HG03097 (cell line): ENCODE measurements at regions not wholly inside any gene's neighbourhood (a gene's known extent, or its start where the extent isn't known, plus 50 kb on each side); places are given as distances from the start of the nearest gene placed in this dataset.

Source experiments
- ATAC-seq: cut with Tn5 transposase; IDR thresholded peaks from one replicate; pipeline ENCODE4 v1.9.1; 2021; ENCODE audit not compliant: unreplicated experiment, low FRiP score

DNA sequence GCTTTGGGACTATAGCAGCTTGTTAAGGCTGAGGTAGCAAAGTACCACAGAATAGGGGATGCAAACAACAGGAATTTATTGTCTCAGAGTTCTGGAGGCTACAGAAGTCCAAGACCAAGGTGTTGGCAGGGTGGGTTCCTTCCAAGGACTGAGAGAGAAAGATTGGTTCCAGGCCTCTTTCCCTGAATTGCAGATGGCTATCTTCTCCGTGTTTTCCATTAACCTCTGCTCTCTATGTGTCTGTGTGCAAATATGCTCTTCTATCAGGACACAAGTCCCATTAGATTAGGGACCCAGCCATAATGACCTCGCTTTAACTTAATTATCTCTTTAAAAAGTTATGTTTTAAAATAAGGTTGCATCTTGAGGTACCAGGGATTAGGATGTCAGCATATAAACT lies 1732.9 kb upstream of the SLC10A2 start:
- no peak for ATAC-seq

DNA sequence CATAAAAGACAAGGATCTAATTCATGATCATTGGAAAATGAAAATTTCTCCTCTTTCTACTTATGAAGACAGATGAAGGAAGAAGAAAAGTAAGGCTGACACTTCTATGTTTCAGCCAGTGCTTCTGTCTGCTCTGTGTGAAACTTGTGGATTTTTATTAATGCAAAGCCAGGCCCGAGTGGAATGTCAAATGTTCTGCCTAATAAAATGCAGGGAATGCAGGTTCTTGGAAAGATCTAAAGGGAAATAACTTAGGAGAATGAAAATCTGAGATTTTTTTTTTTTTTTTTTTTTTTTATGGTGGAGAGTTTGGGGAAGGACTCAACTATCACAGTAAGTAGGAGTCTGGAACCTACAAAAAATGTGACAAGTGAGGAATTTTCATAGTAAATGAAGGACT lies 1732.3 kb upstream of the SLC10A2 start:
- no peak for ATAC-seq

DNA sequence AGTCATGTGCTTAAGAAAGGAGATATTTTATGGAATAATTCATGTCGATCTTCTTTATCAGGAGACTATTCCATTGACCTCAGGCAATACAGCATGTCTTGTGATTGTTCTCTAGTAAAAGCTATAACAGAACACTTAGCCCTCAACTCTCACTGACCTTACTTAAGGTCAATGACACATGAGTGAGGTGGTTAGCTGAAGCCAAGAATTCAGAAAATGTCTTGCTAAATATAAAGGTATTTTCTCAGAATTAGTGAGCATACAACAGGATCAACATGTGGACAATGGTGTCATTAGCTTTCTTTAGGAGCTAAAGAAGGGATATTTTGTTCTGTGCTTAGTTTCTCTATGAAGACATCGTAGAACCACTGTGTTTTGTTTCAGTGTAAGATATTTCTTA lies 1730.4 kb upstream of the SLC10A2 start:
- ATAC-seq = no peak

DNA sequence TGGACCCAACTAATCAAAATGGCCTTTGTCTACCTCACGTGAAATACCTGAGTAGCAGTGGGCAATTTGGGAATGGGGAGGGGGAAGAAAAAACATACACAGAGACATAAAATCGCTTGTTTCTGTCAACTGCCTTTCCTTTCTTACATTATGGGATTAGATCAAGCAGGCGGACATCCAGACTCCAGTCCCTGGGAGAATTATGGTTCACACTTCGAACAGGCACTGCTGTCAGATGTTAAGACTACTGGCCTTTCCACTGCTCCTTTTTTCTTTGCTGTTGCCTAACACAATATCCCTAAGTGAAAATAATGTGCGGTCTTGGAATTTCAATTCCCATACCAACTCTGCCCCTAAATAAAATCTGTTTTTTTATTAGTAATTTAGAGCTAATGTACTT lies 1719.7 kb upstream of the SLC10A2 start:
- no peak for ATAC-seq

DNA sequence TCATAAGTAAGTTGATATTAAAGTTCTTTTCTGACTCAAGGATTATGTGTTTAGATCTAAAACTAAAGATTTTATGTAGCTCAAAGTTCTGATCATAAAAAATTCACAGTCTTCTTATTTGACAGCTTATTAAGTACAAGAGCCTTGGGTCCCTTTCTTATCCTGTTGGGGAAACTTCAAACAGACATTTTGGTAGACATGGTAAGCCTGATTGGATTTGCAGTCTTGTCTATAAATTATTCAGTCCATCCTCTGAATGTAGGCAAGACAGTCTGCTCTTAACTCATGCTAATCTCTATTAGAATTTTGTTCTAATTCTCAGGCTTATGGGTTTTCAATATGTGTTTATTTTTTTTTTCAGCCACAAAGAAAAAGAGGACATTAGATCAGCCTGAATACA lies 1718.7 kb upstream of the SLC10A2 start:
- no peak for ATAC-seq

DNA sequence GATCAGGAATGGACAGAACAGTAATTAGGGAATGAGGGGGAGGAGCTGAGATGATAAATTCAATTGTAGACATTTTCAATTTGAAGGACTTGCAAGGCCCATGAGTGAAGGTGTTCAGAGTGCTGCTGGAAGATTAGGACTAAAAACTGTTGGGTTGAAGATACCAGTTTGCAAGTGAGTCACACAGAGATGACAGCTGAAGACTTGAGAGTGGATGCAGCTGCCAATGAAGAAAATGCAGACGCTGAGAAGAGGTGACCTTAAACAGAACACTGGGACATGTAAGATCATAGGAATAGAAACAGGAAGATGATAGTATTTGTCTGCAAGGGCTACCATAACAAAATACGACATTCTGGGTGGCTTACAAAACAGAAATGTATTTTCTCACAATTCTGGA lies 1716.5 kb upstream of the SLC10A2 start:
- ATAC-seq = no peak

DNA sequence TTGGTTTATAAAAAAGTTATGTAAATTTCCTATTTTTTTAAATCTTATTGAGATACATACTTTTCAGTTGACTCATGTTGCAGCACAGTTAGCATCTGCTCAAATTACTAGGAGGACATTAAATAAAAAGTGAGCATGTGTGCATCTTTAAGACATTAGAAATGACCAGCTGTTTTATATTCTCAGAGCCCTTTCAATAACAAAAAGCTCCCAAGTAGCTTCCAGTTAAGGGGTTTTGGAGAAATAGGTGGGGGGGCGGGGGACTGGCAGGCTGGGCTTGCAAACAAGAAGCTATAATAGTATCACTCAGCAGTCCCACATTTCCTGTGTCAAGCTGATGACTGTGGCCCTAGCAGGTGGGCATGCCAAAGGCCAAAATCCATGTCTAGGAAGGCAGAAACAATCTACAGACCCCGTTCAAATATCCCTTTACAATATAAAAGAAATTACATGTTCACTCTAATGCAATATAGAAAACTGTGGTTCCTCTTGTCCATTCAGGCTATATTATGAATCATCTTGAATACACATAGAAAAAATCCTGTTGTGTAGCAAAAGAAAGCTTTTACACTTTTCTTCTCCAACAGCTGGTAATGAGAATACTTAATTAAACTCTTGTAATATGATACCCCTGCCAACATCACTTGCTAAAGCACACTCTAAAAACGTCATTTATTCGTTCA lies 1713.2 kb upstream of the SLC10A2 start:
- no peak for ATAC-seq

DNA sequence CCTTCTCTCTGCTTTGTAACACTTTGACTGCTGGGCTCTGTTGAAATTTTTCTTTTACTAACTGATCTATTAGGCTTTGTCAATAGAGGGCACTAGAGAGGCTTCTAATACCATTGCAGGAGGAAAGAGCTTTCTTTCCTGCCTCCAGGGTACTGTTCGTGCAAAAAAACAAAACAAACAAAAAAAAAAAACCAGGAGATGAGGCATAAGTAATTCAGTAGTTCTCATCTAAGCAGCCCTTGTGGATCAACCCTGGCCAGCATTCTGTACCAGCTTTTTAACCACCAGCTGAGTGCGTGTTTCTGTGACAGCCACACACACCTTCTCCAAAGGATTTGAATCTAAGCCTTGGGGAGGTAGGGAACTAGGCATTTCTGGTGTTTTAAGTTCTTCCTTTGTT lies 1707.6 kb upstream of the SLC10A2 start:
- no peak for ATAC-seq

DNA sequence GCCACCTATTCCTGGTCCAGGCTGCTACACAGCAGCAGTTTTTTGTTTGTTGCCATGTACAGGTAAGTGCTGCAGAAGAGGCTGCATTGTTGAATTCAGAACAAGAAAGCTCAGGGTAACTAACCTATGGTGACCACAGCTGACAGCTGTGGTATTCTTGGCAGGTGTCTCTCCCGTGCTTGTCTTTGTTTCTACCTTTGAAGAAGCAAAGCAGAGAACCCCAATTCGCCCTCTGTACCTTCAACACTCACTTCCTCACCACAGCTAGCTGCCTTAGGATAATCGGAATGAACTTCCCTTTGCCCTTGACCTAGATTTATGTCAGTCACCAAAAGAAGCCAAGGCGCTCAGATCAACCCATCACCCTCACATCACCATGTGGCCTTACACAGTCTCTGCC lies 1703.3 kb upstream of the SLC10A2 start:
- no peak for ATAC-seq

DNA sequence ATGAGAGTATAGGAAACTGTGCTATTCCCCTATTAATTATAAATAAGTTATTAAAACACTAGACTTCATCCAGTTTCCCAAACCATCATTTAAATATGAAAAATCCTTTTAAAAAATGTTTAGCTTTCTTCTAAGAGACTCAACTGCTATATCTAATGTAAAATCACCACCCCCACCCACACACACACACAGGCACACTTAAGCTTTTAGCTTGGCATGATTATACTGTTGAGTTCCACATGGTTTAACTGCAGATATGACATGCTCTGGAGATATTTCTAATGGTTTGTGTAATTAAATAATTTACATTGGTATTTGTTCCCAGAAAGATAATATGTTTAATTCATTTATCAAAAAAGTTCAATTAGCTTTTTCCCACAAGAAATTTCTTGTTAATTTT lies 1700.1 kb upstream of the SLC10A2 start:
- no peak for ATAC-seq

DNA sequence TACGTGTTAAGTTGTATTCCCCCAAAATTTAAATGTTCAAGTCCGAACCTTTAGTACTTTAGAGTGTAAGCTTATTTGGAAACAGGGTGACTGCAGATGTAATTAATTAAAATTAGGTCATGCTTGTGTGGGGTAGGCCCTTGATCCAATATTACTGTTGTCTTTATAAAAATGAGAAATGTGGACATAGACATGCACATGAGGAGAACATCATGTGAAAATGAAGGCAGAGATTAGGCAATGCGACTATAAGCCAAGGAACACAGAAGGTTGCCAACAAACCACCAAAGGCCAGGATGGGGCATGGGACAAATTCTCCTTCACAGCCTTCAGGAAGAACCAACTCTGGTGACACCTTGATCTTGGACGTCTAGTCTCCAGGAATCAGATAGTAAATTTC lies 1698.4 kb upstream of the SLC10A2 start:
- no peak for ATAC-seq

DNA sequence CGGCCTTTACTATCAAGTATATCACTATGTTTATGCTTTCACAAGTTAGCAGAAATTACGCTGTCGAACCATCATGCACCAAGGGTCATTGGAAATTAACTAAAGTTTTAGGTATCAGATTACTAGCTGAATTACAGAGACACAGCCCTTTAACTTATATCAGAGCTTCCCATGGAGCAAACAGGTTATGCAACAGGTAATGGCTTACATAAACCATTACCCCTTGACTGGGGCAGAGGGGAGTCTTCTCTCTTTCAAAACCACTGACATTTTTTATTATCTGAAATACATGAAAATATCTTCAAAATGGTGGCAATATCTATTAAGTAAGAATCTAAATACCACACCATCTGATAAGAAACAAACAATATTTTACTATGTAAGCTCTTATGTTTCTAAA lies 1692.9 kb upstream of the SLC10A2 start:
- ATAC-seq = no peak

DNA sequence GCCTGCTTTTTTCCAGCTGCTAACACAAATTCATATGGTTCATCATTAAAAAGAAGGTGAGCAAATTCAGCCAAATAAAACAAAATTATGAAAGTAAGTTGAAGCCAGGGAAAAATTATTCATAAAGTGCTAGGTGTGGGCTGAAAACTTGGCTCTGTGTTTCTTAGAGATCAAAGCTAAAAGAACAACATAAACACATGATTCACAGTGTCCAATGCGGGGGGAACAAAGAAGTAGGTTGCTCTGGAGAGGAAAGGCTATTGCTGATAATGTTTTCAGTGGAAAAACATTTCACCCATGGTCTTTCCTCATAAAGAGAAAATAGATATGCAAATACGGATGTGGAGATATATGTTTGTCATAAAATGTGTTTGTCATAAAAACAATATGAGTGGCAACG lies 1691.5 kb upstream of the SLC10A2 start:
- ATAC-seq = no peak

DNA sequence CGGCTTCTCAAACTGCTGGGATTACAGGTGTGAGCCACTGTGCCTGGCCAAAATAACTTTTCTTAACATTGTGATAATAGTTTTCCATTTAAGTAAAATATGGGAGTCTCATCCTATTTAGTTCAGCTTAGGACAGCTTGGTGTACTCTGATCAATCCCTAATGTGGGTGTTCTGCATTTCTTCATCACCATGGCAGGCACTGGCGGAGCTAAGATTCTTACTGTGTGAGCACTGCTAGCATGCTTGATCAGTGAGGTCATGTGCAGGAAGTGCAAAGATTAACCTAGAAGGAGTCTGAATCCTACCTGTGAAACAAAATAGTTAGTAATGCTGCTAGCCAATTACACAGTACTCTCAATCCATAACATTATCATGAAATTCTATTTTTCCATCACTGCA lies 1684.2 kb upstream of the SLC10A2 start:
- ATAC-seq = no peak

DNA sequence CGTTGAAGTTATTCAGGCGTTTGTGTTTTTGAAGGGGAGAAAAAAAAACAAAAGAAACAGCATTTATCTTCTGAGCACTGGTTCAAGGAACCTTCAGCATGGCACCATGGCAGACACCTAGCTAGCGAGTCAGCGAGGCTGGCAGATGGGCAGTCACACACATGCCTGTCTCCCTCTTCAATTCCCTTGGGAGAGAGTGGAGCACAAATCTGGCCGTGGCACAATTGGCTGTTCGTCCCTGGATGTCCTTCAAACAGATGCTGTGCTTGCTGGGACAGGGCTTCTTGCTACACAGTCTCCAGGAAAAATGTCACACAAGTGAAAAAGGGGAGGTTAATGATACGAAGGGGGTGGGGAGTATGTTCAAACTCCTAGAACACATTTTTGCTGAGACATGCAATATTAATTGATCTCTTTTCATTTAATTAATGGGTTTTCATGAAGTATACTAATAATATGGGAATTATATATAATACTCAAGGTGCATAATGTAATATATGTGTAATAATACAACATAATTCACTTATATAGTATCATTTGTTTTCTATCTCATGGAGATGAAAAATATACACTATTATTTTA lies 1674.5 kb upstream of the SLC10A2 start:
- no peak for ATAC-seq

DNA sequence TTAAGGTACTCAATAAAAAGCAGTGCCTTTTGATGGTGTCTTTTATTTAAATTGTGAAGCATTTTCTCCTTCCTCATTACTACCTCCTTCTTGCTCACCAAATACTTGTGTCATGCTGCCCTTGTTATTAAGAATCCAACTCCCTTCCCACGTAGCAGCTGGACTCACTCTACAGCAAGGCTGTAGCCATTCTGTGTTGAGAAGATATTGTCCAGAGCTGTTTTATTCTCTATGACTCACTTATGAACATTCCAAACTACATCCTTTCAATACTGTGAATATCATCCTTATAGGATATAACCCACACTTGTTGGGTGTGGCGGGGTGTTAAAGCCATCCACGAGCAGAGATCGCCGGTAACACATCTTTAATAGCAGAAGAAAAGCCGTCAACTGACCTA lies 1671.5 kb upstream of the SLC10A2 start:
- ATAC-seq = no peak

DNA sequence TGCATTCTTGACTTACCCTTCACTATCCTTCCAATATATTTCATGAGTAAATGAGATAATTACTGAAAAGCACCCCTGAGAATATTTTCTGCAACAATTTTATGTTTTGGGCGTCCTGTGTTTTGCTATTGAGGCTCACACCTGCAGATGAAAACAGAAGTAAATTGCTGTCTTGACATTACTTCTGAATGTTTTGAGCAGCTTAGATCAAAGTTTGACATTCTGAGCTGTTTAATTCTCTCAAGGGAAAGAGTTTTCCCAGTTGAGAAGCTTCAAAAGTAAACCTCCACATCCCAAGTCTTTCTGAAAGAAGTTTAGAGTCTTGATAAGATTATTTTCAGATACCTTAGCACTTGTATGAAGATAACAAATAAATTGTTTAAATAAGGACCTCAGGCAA lies 1667.2 kb upstream of the SLC10A2 start:
- no peak for ATAC-seq

DNA sequence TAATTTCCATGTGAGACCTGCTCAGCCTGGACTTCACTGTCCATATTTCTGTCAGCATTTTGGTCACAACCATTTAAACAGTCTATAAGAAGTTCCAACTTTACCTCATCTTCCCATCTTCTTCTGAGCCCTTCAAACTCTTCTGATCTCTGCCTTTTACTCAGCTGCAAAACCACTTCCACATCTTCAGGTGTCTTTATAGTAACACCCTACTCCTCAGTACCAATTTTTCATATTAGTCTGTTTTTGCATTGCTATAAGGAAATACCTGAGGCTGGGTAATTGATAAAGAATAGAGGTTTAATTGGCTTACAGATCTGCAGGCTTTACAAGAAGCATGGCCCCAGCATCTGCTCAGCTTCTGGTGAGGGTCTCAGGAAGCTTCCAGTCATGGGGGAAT lies 1648.9 kb upstream of the SLC10A2 start:
- no peak for ATAC-seq

DNA sequence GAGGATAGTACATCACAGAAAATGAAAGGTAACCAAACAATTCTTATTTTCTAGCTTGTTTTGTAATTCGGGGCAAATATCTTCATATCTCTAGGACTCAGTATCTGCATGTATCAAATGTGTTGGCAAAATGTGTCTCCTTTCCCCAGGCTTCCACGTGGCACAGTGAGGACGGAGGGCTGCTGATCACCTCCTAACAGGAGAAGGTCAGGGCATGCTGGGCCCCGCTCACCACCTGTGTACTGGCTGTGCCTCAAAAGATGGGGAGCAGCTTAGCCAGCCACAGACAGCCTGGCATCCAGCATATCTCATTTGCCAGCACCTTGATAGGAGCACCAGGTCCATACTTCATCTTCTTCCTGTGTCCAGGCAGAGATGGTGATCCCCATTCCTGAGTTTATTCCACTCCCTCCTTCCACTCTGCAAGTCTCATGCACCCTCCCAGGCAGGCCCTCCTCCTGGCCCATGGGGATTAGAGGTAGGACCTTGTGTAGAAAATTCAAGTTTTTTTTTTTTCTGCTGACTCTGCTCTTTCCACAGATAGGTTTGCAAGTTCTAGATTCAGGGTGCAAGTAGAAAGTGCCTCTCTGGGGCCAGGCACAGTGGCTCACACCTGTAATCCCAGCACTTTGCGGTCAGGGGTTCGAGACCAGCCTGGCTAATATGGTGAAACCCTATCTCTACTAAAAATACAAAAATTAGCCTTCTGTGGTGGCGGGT lies 1639.0 kb upstream of the SLC10A2 start:
- no peak for ATAC-seq

DNA sequence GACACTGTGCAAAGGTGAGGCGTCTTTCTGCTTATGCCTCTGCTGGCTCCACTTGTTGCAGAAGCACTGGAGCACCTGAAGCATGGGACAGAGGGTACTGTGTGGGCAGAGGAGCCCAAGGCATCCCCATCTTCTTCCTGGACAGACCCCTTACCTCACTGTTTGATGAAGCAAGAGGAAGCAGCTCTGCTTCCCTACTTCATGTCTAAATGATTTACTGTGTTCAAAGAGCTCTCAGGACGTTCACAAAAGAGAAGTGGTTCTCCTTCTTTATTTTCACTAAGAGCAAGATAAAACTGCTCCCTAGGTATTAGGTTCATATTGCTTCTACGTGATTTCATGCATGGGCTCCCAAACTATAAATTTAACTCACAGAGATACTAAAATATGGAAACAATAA lies 1635.4 kb upstream of the SLC10A2 start:
- no peak for ATAC-seq

DNA sequence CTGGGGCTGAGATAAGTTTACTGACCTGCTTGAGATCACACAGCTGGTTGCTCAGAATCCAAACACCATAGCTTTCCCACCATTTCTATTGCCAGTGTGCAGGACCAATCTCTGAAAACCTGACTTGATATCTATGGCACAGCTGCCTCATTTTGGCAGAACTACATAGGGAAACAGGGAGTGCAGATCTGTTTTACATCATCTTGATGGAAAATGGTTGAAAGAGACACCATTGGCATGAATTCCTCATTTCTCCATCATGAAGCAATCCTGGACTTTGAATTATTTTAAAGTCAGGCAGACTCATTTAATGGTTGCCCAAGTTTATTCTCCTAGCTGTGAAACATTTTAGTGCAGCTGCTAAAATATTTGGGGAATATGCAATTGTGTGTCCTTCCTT lies 1628.2 kb upstream of the SLC10A2 start:
- no peak for ATAC-seq

DNA sequence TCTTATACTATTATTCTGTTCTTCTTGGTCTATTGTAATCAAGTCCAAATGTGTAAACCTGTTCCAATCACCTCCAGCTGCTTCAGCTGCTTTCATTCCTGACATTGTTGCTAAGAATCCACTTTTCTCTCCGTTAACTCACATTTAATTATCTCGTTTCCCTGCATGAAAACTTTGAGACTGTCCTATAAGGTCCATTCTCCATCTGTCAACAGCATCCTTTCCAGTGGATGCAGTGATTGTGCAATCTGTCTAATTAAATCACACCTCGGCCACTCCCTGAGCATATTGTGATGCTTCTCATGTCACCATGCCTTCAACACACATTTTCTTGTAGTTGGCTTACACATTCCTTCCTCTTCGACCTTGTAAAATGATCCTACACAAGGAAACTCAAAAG lies 1626.9 kb upstream of the SLC10A2 start:
- no peak for ATAC-seq
